ENCODE measurements at regions not wholly inside any gene's neighbourhood (a gene's known extent, or its start where the extent isn't known, plus 50 kb on each side); places are given as distances from the start of the nearest gene placed in this dataset.
"Not testable (repeated sequence)": the region's sequence is repeated elsewhere in the genome, so short reads cannot be mapped to it uniquely, and the experiment has no call there.

DNA sequence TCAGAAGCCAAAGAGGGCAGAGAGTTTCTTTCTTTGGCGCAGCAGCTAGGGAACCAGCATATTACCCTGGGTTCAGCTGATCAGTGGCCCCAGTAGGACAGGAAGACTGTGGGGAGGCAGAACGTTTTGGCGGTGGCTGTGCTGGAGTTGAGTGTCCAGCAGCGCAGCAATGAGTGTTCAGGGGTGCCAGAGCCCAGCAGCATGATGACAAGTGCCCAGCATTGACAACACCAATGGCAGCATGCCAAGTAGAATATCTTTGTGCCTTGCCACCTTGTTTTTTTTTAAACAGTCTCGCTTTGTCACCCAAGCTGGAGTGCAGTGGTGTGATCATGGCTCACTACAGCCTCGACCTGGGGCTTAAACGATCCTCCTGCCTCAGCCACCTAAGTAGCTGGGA lies 106.7 kb upstream of the CDC42BPA start:
- Histone ChIP-seq H3K4me3 (no peak overlapping the region), H3K4me1 (replicated peaks in 1 of 2) (peaks cover 4 to 11% of the 10 kb centered on the region in 2 donors), H3K27ac (no peak overlapping the region)
- in situ Hi-C loops (cut with MboI; ENCODE audit: low pct_unique_long_range_greater_than_20kb in 2 of 9, low sequenced_read_pairs in 9 of 9, unreplicated experiment in 9 of 9), result loop anchor here in 5 of 9 experiments (25.0 kb wide), 4 partner anchors 88 to 788 kb away; partner anchors contain the start of gene CDC42BPA (in 1 of the 5)
- no peak for ATAC-seq (replicated peaks in 6 of 8)
- 80 to 100% (median 93%) methylated on average over 1 to 5 of the region's 7 CpGs; no CpG with 5 or more reads in 3 of the 10 experiments for WGBS, 10 experiments

DNA sequence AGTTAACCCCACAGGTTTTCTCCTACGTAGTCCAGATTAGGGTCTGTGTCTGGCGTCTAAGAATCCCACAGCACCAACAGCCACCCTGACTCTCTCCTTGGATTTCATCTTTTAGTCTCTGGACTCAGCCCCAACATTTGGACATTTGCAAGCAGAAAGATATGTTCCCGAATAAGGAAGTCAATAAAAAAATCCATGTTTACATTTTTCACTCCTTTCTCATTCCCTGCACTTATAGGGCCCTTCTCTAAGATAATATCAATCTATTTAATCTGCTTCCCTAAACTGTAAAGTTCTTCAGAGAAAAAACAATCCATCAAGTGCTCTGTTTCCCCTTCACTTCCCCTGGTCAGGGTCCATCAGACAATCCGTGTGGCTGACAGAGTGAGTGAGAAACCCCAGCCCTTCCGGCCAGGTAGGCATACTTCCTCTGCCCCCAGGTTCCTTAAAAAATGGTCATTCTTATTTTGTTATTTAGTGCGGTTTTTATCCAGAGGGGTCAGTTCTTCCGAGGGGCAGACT lies 105.9 kb upstream of the CDC42BPA start:
- H3K4me3 ChIP-seq, result no peak overlapping the region
- WGBS, 10 experiments, result 50 to 100% (median 81%) methylated on average over 1 to 7 of the region's 7 CpGs; no CpG with 5 or more reads in 1 of the 10 experiments
- H3K4me1 ChIP-seq (replicated peaks in 1 of 2), result peaks cover 0 to 4% of the 10 kb centered on the region in 2 donors
- no peak overlapping the region for H3K27ac ChIP-seq
- in situ Hi-C loops (cut with MboI; ENCODE audit: low pct_unique_long_range_greater_than_20kb in 2 of 9, low sequenced_read_pairs in 9 of 9, unreplicated experiment in 9 of 9), result no loop called here
- ATAC-seq (replicated peaks in 6 of 8), result no peak

DNA sequence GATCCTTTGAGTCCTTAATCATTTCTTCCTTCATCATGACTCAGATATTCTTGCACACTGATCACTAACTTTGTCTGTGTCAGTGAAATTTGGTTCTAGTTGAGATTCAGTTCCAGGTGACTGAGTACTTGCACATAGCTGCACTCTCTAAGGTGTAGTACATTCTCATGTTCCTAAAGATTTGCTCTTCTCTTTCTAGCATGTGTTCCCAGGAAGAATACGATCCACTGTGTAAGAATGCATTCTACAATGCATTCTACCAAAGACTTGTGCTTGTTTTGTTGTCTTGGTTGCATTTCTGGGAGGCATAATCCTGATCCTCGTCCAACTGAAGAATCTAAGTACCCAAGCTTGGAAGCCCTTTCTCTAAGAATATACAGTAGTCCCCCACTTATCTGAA lies 104.3 kb upstream of the CDC42BPA start:
- in situ Hi-C loops (cut with MboI; ENCODE audit: low pct_unique_long_range_greater_than_20kb in 2 of 9, low sequenced_read_pairs in 9 of 9, unreplicated experiment in 9 of 9), result no loop called here
- Histone ChIP-seq H3K4me1 (replicated peaks in 1 of 2) (no peaks in the 10 kb centered on the region), H3K4me3 (no peak overlapping the region), H3K27ac (no peak overlapping the region)
- peak in 1 of 8 experiments; percentile 65 for ATAC-seq (replicated peaks in 6 of 8)
- 20 to 100% (median 77%) methylated on average over 1 to 2 of the region's 2 CpGs for WGBS, 10 experiments

DNA sequence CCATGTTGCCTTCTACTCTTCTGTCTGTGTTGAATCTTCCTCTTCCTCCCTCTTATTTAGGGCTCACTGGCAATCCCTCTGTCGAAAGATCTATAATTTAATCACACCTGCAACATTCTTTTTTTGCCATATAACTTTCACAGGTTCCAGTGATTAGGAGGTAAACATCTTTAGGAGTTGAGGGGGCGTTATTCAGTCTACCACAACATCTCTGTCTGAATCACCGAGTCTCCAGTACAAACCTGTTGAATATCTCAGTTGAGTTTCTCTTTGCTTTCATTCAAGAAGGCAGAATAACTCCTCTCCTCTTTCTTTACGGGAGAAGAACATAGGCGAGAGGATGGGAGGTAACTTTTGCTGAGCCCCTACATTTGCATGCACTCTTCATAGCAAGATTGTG lies 101.9 kb upstream of the CDC42BPA start:
- H3K4me3 ChIP-seq, result no peak overlapping the region
- H3K27ac ChIP-seq, result no peak overlapping the region
- 61 to 86% (median 79%) methylated on average over 2 to 5 of the region's 5 CpGs; no CpG with 5 or more reads in 1 of the 10 experiments for WGBS, 10 experiments
- H3K4me1 ChIP-seq (replicated peaks in 1 of 2), result no peaks in the 10 kb centered on the region
- in situ Hi-C loops (cut with MboI; ENCODE audit: low pct_unique_long_range_greater_than_20kb in 2 of 9, low sequenced_read_pairs in 9 of 9, unreplicated experiment in 9 of 9), result no loop called here
- ATAC-seq (replicated peaks in 6 of 8), result no peak

DNA sequence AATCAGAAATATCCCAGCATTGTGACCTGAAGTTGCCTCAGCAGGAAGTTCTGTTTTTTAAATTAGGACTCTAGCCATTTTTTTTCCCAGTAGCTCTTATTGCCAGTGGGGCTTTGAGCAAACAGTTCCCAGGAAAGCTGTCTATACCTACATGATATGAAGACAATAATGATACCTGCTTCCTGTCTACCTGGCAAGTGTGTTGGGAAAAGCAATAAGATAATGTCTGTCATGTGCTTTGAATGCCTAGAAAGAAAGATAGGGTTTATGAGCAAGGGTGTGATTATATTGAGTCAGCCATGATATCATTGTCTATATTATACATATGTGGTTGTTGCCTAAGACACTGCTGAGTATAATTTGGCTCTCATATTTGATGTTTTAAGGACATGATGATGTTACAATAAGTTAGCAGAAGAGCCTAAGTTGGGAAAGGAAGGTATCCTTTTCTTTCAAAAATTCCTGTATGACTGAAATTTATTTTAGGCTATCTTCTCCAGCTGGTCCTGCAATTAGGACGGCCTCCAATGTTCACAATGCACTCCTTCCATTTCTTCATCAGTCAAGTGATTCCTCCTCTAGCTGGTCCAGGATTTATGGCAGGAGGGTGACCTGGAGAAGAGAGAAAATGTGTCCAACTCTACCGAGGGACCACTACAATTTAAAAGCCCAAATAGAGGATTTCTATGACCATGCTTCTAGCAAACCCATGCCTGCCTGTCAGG lies 99.6 kb upstream of the CDC42BPA start:
- in situ Hi-C loops (cut with MboI; ENCODE audit: low pct_unique_long_range_greater_than_20kb in 2 of 9, low sequenced_read_pairs in 9 of 9, unreplicated experiment in 9 of 9), result no loop called here
- peak in 2 of 8 experiments; percentile 36 to 66 for ATAC-seq (replicated peaks in 6 of 8)
- H3K27ac ChIP-seq, result no peak overlapping the region
- no peaks in the 10 kb centered on the region for H3K4me1 ChIP-seq (replicated peaks in 1 of 2)
- no peak overlapping the region for H3K4me3 ChIP-seq
- WGBS, 10 experiments, result 61 to 100% (median 83%) methylated on average over 1 to 2 of the region's 2 CpGs; no CpG with 5 or more reads in 2 of the 10 experiments

DNA sequence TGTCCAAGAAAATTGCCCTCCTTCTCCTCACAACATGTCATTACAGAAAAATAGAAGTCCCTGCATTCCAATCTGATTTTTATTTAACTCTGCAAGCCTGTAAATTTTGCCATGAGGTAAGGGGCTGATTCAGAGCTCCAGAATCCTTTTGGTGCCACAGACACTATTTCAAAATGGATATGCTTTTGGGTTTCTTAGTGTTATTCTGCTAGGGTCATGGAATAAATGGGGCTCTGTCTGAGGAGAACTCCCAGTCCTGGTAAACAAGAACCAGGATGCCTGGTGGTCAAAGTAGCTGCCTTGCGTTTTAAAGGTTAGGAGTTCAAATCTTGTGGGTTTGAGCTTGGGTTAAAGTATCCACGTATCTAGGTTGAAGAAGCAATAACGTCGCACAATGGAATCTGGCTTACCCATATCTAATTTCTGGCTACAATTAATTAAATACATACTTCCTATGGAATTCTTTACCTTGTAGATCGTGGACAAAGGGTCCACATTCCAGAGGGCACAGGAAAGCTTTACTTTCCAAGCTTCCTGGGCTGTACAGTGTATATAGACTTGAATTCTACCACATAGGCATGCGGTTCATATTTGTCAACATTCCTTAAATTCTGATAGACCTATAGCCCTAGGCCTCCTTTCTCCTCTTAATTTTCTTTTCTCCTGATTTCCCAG lies 98.0 kb upstream of the CDC42BPA start:
- no peak for ATAC-seq (replicated peaks in 6 of 8)
- in situ Hi-C loops (cut with MboI; ENCODE audit: low pct_unique_long_range_greater_than_20kb in 2 of 9, low sequenced_read_pairs in 9 of 9, unreplicated experiment in 9 of 9), result no loop called here
- Histone ChIP-seq H3K27ac (no peak overlapping the region), H3K4me3 (no peak overlapping the region), H3K4me1 (replicated peaks in 1 of 2) (no peaks in the 10 kb centered on the region)
- 74 to 100% (median 85%) methylated on average over 2 to 6 of the region's 6 CpGs; no CpG with 5 or more reads in 1 of the 10 experiments for WGBS, 10 experiments

DNA sequence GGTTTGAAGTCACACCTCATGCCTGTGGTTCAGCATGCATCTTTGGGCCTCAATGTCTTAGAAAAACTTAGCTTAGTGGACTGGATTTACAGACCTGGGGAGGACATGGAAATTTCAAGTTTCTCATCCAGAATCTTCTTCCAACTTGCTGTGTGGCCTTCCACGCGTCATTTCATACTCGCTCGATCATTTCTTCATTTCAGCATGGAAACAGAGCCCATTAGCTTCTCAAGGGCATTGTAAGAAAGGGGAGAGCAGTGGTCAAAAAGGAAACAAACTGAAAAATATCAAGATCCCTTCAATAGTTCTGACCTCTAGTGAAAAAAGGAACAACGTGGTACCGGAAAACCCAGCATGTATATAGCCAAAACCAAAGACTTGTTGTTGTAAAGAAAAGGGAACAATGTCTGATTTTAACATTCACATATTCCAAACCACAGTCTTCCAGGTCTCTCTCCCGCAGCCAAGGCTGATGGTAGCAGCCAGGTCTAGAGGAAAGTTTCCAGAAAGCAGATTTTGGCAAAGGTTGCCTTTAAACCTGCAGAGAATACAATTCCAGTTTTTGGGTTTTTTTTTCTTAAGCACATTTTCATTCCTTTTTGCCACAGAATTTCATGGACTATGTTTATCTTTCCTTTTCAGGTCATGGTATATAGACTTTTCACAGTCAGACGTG lies 97.0 kb upstream of the CDC42BPA start:
- no peak overlapping the region for H3K4me3 ChIP-seq
- H3K27ac ChIP-seq, result no peak overlapping the region
- WGBS, 10 experiments, result 78 to 100% (median 88%) methylated on average over 1 to 8 of the region's 8 CpGs
- no peak for ATAC-seq (replicated peaks in 6 of 8)
- in situ Hi-C loops (cut with MboI; ENCODE audit: low pct_unique_long_range_greater_than_20kb in 2 of 9, low sequenced_read_pairs in 9 of 9, unreplicated experiment in 9 of 9), result no loop called here
- H3K4me1 ChIP-seq (replicated peaks in 1 of 2), result no peaks in the 10 kb centered on the region

DNA sequence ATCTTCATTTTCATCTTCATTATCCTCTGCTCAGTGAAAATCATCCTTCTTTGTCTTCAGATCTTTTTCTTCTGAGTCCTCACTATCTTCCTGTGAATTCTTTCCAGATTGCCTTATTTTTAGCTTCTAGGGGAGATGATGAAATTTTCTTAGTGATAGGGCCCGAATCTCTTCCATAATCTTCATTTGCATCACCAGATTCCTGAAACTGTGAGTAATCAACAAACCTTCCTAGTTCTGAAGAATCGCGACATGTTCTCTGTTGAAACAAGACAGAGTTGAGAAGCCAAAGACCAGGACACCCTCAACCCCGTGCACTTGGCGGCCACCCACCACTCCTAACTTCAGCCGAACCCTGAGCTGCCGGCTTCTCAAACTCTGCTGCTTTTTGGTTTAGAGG lies 92.8 kb upstream of the CDC42BPA start:
- WGBS, 10 experiments, result 31 to 92% (median 62%) methylated on average over 2 to 7 of the region's 7 CpGs; no CpG with 5 or more reads in 2 of the 10 experiments
- Histone ChIP-seq H3K4me3 (no peak overlapping the region), H3K27ac (no peak overlapping the region), H3K4me1 (replicated peaks in 1 of 2) (no peaks in the 10 kb centered on the region)
- ATAC-seq (replicated peaks in 6 of 8), result no peak
- in situ Hi-C loops (cut with MboI; ENCODE audit: low pct_unique_long_range_greater_than_20kb in 2 of 9, low sequenced_read_pairs in 9 of 9, unreplicated experiment in 9 of 9), result no loop called here

DNA sequence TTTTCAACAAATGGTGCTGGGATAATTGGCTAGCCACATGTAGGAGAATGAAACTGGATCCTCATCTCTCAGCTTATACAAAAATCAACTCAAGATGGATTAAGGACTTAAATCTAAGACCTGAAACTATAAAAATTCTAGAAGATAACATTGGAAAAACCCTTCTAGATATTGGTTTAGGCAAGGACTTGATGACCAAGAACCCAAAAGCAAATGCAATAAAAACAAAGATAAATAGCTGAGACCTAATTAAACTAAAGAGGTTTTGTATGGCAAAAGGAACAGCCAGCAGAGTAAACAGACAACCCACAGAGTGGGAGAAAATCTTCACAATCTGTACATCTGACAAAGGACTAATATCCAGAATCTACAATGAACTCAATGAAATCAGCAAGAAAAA lies 88.0 kb upstream of the CDC42BPA start:
- H3K4me3 ChIP-seq; ATAC-seq (replicated peaks in 6 of 8); H3K4me1 ChIP-seq (replicated peaks in 1 of 2); in situ Hi-C loops (cut with MboI; ENCODE audit: low pct_unique_long_range_greater_than_20kb in 2 of 9, low sequenced_read_pairs in 9 of 9, unreplicated experiment in 9 of 9); H3K27ac ChIP-seq: not testable (repeated sequence)

DNA sequence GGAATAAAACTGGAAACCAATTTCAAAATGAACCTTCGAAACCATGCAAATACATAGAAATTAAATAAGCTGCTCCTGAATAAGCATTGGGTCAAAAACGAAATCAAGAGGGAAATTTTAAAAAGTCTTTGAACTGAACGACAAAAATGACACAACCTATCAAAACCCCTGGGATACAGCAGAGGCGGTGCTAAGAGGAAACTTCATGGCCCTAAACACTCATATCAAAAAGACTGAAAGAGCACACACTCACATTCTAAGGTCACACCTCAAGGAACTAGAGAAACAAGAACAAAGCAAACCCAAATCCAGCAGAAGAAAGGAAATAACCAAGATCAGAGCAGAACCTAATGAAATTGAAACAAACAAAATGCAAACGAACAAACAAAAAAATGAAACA lies 85.2 kb upstream of the CDC42BPA start:
- H3K4me3 ChIP-seq, result no peak overlapping the region
- in situ Hi-C loops (cut with MboI; ENCODE audit: low pct_unique_long_range_greater_than_20kb in 2 of 9, low sequenced_read_pairs in 9 of 9, unreplicated experiment in 9 of 9), result no loop called here
- H3K27ac ChIP-seq, result no peak overlapping the region
- WGBS, 10 experiments, result 42 to 89% (median 68%) methylated on average over 1 to 5 of the region's 5 CpGs
- no peaks in the 10 kb centered on the region for H3K4me1 ChIP-seq (replicated peaks in 1 of 2)
- ATAC-seq (replicated peaks in 6 of 8), result no peak

DNA sequence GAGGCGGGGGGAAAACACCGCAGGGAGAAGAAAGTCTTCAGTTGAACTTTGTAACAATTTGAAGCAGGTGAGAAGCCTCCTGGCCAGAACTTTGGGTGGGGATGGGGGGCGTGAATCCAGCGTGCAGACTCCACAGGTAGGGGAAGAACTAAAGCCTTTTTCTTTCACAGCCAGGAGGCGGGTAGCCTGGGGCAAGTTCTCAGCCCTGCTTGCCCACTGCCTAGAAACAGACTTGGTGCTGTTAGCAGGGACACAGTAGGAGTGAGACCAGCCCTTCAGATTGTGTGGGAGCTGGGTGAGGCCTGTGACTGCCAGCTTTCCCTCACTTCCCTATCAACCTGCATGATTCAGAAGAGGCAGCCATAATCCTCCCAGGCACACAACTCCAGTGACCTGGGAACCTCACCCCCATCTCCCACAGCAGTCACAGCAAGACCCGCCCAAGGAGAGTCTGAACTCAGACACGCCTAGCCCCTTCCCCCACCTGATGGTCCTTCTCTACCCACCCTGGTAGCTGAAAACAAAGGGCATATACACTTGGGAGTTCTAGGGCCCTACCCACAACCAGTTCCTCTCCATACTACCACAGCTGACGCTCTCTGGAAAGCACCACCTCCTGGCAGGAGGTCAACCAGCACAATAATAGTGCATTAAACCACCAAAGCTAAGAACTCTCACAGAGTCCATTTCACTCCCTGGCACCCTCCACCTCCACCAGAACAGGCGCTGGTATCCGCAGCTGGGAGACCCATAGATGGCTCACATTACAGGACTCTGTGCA lies 83.5 kb upstream of the CDC42BPA start:
- H3K4me3 ChIP-seq, result no peak overlapping the region
- no peak overlapping the region for H3K27ac ChIP-seq
- no peak for ATAC-seq (replicated peaks in 6 of 8)
- 80 to 100% (median 95%) methylated on average over 1 to 7 of the region's 10 CpGs; no CpG with 5 or more reads in 5 of the 10 experiments for WGBS, 10 experiments
- H3K4me1 ChIP-seq (replicated peaks in 1 of 2), result no peaks in the 10 kb centered on the region
- in situ Hi-C loops (cut with MboI; ENCODE audit: low pct_unique_long_range_greater_than_20kb in 2 of 9, low sequenced_read_pairs in 9 of 9, unreplicated experiment in 9 of 9), result no loop called here

DNA sequence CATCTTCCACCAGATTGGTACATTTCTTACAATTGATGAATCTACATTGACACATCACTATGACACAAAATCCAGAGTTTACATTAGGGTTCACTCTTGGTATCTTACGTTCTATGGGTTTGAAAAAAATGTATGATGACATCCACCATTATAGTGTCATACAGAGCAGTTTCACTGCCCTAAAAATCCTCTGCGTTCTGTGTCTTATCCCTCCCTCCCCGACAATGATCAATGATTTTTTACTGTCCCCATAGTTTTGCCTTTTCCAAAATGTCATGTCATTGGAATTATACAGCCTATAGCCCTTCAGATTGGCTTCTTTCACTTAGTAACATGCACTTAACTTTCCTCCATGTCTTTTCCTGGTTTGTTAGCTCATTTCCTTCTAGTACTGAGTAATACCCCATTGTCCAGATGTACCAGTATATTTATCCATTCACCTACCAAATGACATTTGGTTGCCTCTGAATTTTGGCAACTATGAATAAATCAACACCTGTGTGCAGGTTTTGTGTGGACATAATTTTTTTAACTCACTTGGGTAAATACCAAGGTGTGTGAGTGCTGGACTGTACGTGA lies 80.9 kb upstream of the CDC42BPA start:
- in situ Hi-C loops (cut with MboI; ENCODE audit: low pct_unique_long_range_greater_than_20kb in 2 of 9, low sequenced_read_pairs in 9 of 9, unreplicated experiment in 9 of 9), result no loop called here
- no peaks in the 10 kb centered on the region for H3K4me1 ChIP-seq (replicated peaks in 1 of 2)
- 20 to 100% (median 87%) methylated on average over 1 to 4 of the region's 4 CpGs for WGBS, 10 experiments
- ATAC-seq (replicated peaks in 6 of 8), result no peak
- no peak overlapping the region for H3K4me3 ChIP-seq
- H3K27ac ChIP-seq, result no peak overlapping the region

Data from motor neuron (in vitro differentiated cells).